Loucy (cell line): ENCODE measurements at regions not wholly inside any gene's neighbourhood (a gene's known extent, or its start where the extent isn't known, plus 50 kb on each side); places are given as distances from the start of the nearest gene placed in this dataset.

Source experiments
- H2AFZ ChIP-seq: fragments of 200-600 bp; sonication (generic); 2 replicates; pipeline ENCODE4 v1.6.0; 2016; ENCODE audit warnings: antibody characterized with exemption, mild to moderate bottlenecking, low read length, moderate library complexity
- H3F3A ChIP-seq: fragments of 200-600 bp; 2 replicates; pipeline ENCODE4 v1.6.0; 2016; ENCODE audit warnings: antibody characterized with exemption, low read depth, mild to moderate bottlenecking
- H3K27me3 ChIP-seq: fragments of 200-600 bp; sonication (generic); 2 replicates; pipeline ENCODE4 v1.6.1; 2014; ENCODE audit warnings: low read length, mild to moderate bottlenecking; ENCODE audit not compliant: insufficient read depth, poor library complexity, severe bottlenecking
- H3K36me3 ChIP-seq: fragments of 200-600 bp; sonication (generic); 2 replicates; pipeline ENCODE4 v1.6.1; 2016; ENCODE audit warnings: low read length; ENCODE audit not compliant: insufficient read depth
- H3K4me1 ChIP-seq: fragments of 200-600 bp; sonication (generic); 2 replicates; pipeline ENCODE4 v1.5.1; 2014; ENCODE audit warnings: low read length, mild to moderate bottlenecking; ENCODE audit not compliant: insufficient read depth, poor library complexity, severe bottlenecking
- H3K4me2 ChIP-seq: fragments of 200-600 bp; sonication (generic); 2 replicates; pipeline ENCODE4 v1.6.0; 2014; ENCODE audit warnings: antibody characterized with exemption, low read length, low read depth, mild to moderate bottlenecking; ENCODE audit not compliant: poor library complexity, severe bottlenecking
- H3K4me3 ChIP-seq: fragments of 200-600 bp; sonication (generic); 2 replicates; pipeline ENCODE4 v1.5.1; 2014; ENCODE audit warnings: low read length, mild to moderate bottlenecking, mixed read lengths; ENCODE audit not compliant: poor library complexity, severe bottlenecking
- H3K79me2 ChIP-seq: fragments of 200-600 bp; sonication (generic); 2 replicates; pipeline ENCODE4 v1.6.1; 2014; ENCODE audit warnings: low read length; ENCODE audit not compliant: insufficient read depth
- H3K9ac ChIP-seq: fragments of 200-600 bp; sonication (generic); 2 replicates; pipeline ENCODE4 v1.6.0; 2014; ENCODE audit warnings: mild to moderate bottlenecking, low read depth, low read length, moderate library complexity; ENCODE audit not compliant: poor library complexity, severe bottlenecking
- H3K9me2 ChIP-seq: fragments of 200-600 bp; sonication (generic); replicated peaks from 2 replicates; pipeline ENCODE4 v1.6.1; 2016; ENCODE audit warnings: low read depth, low read length, mixed read lengths
- H3K9me3 ChIP-seq: fragments of 200-600 bp; sonication (generic); 2 replicates; pipeline ENCODE4 v1.6.1; 2014; ENCODE audit warnings: mild to moderate bottlenecking, antibody characterized with exemption, low read length, low read depth; ENCODE audit not compliant: insufficient read depth
- H4K20me1 ChIP-seq: fragments of 200-600 bp; sonication (generic); 2 replicates; pipeline ENCODE4 v1.6.0; 2014; ENCODE audit warnings: antibody characterized with exemption, low read length, mild to moderate bottlenecking; ENCODE audit not compliant: insufficient read depth, poor library complexity, severe bottlenecking
- EZH2phosphoT487 ChIP-seq: fragments of 200-600 bp; IDR thresholded peaks from 2 replicates; pipeline ENCODE4 v1.6.1; 2018; ENCODE audit warnings: antibody characterized with exemption, mild to moderate bottlenecking, moderate library complexity, borderline replicate concordance
- TF ChIP-seq, protein P1 (sequence below): fragments of 200-600 bp; sonication (generic); conservative IDR thresholded peaks from 2 replicates; pipeline ENCODE4 v1.5.1; 2014; ENCODE audit warnings: mild to moderate bottlenecking, antibody characterized with exemption, low read length

DNA sequence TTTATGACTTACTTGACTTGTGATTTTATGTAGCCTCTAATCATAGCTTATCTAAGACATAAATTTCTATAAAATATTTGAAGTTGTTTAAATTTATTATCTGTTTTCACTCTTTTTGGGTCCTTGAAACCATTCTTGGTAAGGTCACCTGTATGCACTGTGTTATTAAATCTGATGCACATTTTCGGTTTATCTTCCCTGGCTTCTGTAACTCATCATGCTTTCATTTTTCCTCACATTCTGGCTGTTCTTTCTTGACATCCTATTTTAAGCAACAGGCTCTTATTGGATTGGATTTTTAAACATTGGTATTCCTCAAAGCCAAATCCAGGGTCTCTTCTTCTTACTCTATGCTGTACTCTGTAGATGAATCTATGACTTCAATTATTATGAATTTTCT lies 341.6 kb downstream of the TGFB2 start:
- Histone ChIP-seq H3K9me2 (no peaks in the 10 kb centered on the region), H3K4me2 (no peak overlapping the region), H3K36me3 (no peaks in the 10 kb centered on the region), H2AFZ (no peak overlapping the region), H3K9ac (no peak overlapping the region), H3K79me2 (no peaks in the 10 kb centered on the region), H3F3A (no peaks in the 10 kb centered on the region), H4K20me1 (no peaks in the 10 kb centered on the region), H3K4me3 (no peak overlapping the region), H3K27me3 (no peaks in the 10 kb centered on the region), H3K9me3 (no peaks in the 10 kb centered on the region), H3K4me1 (no peaks in the 10 kb centered on the region)
- TF ChIP-seq, protein P1, sequence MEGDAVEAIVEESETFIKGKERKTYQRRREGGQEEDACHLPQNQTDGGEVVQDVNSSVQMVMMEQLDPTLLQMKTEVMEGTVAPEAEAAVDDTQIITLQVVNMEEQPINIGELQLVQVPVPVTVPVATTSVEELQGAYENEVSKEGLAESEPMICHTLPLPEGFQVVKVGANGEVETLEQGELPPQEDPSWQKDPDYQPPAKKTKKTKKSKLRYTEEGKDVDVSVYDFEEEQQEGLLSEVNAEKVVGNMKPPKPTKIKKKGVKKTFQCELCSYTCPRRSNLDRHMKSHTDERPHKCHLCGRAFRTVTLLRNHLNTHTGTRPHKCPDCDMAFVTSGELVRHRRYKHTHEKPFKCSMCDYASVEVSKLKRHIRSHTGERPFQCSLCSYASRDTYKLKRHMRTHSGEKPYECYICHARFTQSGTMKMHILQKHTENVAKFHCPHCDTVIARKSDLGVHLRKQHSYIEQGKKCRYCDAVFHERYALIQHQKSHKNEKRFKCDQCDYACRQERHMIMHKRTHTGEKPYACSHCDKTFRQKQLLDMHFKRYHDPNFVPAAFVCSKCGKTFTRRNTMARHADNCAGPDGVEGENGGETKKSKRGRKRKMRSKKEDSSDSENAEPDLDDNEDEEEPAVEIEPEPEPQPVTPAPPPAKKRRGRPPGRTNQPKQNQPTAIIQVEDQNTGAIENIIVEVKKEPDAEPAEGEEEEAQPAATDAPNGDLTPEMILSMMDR: no peak
- no peak for TF ChIP-seq EZH2phosphoT487

DNA sequence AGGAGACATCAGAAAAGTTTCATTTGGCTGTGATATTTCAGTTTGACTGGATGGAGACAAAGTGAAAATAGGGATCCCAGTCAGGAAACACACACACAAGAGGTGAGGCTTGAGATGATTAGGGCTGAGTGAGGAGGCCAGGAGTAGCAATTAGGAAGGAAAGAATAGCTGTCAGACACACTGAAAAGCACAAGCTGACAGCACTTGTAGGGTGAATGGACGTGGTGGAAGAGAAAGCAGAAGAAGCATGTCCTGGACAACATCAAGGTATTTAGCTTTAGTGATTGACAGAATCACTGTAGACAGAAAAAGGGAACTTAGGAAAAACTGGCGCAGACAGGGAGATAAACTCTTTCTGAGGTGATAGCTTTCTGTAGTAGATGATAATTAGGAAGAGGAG lies 347.7 kb downstream of the TGFB2 start:
- H3F3A ChIP-seq: no peaks in the 10 kb centered on the region
- no peak overlapping the region for H2AFZ ChIP-seq
- no peak overlapping the region for H3K9ac ChIP-seq
- H3K36me3 ChIP-seq: no peaks in the 10 kb centered on the region
- no peaks in the 10 kb centered on the region for H4K20me1 ChIP-seq
- no peaks in the 10 kb centered on the region for H3K4me1 ChIP-seq
- no peaks in the 10 kb centered on the region for H3K9me3 ChIP-seq
- H3K79me2 ChIP-seq: no peaks in the 10 kb centered on the region
- H3K9me2 ChIP-seq: no peaks in the 10 kb centered on the region
- TF ChIP-seq, protein P1: no peak
- TF ChIP-seq EZH2phosphoT487: no peak
- H3K4me2 ChIP-seq: no peak overlapping the region
- no peaks in the 10 kb centered on the region for H3K27me3 ChIP-seq
- no peak overlapping the region for H3K4me3 ChIP-seq

DNA sequence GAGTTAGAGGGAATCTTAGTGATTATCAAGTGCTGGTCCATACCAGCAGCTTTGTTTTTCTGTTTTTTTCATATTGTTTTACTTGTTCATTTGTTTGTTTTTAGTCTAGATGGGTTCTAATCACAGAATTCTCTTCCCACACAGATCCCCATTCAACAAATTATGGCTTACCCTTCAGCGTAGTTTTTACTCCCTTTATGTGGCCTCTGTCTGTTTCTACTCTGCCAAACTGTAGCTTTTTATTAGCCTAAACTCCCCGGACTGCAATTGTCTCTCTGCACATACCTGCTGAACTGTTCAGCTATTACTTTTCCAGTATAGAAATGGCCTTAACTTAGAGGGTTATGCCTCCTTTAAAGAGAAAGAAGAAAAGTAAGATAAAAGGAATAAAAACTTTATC lies 348.5 kb downstream of the TGFB2 start:
- Histone ChIP-seq H3K9ac (no peak overlapping the region), H3K4me2 (no peak overlapping the region), H3K9me2 (no peaks in the 10 kb centered on the region), H3K4me3 (no peak overlapping the region), H4K20me1 (no peaks in the 10 kb centered on the region), H3K27me3 (no peaks in the 10 kb centered on the region), H3K79me2 (no peaks in the 10 kb centered on the region), H3F3A (no peaks in the 10 kb centered on the region), H3K4me1 (no peaks in the 10 kb centered on the region), H2AFZ (no peak overlapping the region), H3K36me3 (no peaks in the 10 kb centered on the region), H3K9me3 (no peaks in the 10 kb centered on the region)
- TF ChIP-seq EZH2phosphoT487: no peak
- TF ChIP-seq, protein P1: no peak
